ENCODE measurements at regions not wholly inside any gene's neighbourhood (a gene's known extent, or its start where the extent isn't known, plus 50 kb on each side); places are given as distances from the start of the nearest gene placed in this dataset.

DNA sequence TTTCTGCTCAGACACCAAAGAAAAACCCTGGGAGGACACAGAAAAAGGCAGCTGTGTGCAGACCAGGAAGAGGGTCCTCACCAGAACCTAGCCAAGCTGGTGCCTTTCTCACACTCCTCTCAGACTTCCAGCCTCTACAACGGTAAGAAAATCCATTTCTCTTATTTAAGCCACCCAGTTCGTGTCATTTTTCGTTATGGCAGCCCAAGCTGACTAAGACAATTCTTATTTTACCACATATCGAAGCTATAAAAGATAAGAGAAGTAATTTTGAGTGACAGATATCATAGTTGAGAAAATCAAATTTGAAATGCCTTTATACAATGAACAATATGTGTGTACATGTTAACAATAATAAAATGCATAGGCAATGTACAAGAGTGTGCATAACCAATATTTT, 219.5 kb downstream of the CBLN2 start:
- no peak for DNase-seq (ENCODE audit: low spot score)
- Mint-ChIP-seq H3K4me3 (ENCODE audit: unreplicated experiment) (no peak overlapping the region), H3K27ac (ENCODE audit: unreplicated experiment) (no peak overlapping the region), H3K36me3 (ENCODE audit: low read depth, unreplicated experiment) (no peaks in the 10 kb centered on the region), H3K4me1 (ENCODE audit: unreplicated experiment) (no peaks in the 10 kb centered on the region), H3K9me3 (ENCODE audit: unreplicated experiment) (peaks cover 13% of the 10 kb centered on the region), H3K27me3 (ENCODE audit: unreplicated experiment) (no peaks in the 10 kb centered on the region)
- no peak for TF ChIP-seq CTCF (IDR thresholded peaks at IDR 0.05; ENCODE audit: unreplicated experiment)

GRCh38 chr18:72316497-72316896, 227.6 kb downstream of the CBLN2 start:
- no peak overlapping the region for H3K27ac Mint-ChIP-seq (ENCODE audit: unreplicated experiment)
- H3K27me3 Mint-ChIP-seq (ENCODE audit: unreplicated experiment) = no peaks in the 10 kb centered on the region
- H3K36me3 Mint-ChIP-seq (ENCODE audit: low read depth, unreplicated experiment) = peaks cover 3% of the 10 kb centered on the region
- no peak for TF ChIP-seq CTCF (IDR thresholded peaks at IDR 0.05; ENCODE audit: unreplicated experiment)
- H3K4me3 Mint-ChIP-seq (ENCODE audit: unreplicated experiment) = no peak overlapping the region
- H3K4me1 Mint-ChIP-seq (ENCODE audit: unreplicated experiment) = no peaks in the 10 kb centered on the region
- H3K9me3 Mint-ChIP-seq (ENCODE audit: unreplicated experiment) = peaks cover 27% of the 10 kb centered on the region
- no peak for DNase-seq (ENCODE audit: low spot score)

GRCh38 chr18:72283148-72283925, 260.8 kb downstream of the CBLN2 start:
- no peak for TF ChIP-seq CTCF (IDR thresholded peaks at IDR 0.05; ENCODE audit: unreplicated experiment)
- H3K36me3 Mint-ChIP-seq (ENCODE audit: low read depth, unreplicated experiment) = peaks cover 2% of the 10 kb centered on the region
- peaks cover 25% of the 10 kb centered on the region for H3K9me3 Mint-ChIP-seq (ENCODE audit: unreplicated experiment)
- H3K27ac Mint-ChIP-seq (ENCODE audit: unreplicated experiment) = no peak overlapping the region
- no peak overlapping the region for H3K4me3 Mint-ChIP-seq (ENCODE audit: unreplicated experiment)
- no peaks in the 10 kb centered on the region for H3K27me3 Mint-ChIP-seq (ENCODE audit: unreplicated experiment)
- no peak for DNase-seq (ENCODE audit: low spot score)
- no peaks in the 10 kb centered on the region for H3K4me1 Mint-ChIP-seq (ENCODE audit: unreplicated experiment)

DNA sequence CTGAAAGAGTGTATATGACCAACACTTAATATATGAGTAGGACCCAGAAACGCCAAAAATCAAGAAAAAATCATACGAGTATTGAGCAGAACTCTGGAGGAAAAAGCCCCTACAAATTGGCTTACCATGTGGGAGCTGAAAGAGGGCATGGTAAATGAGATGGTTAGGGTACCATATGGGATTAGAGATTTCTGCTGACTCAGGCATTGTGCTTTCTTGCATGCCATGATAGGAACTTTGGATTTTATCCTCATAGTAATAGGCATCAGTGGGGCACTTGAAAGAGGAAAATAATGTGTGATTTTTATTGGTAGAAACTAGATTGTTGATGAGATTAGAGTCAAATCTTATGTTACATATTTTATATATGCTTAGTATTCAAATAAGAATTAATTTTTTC, 271.1 kb downstream of the CBLN2 start:
- Mint-ChIP-seq H3K4me1 (ENCODE audit: unreplicated experiment) (no peaks in the 10 kb centered on the region), H3K27ac (ENCODE audit: unreplicated experiment) (no peak overlapping the region), H3K9me3 (ENCODE audit: unreplicated experiment) (peaks cover 22% of the 10 kb centered on the region), H3K36me3 (ENCODE audit: low read depth, unreplicated experiment) (no peaks in the 10 kb centered on the region), H3K27me3 (ENCODE audit: unreplicated experiment) (peaks cover 3% of the 10 kb centered on the region), H3K4me3 (ENCODE audit: unreplicated experiment) (no peak overlapping the region)
- TF ChIP-seq CTCF (IDR thresholded peaks at IDR 0.05; ENCODE audit: unreplicated experiment) = no peak
- no peak for DNase-seq (ENCODE audit: low spot score)

GRCh38 chr18:72261590-72261989, 282.6 kb downstream of the CBLN2 start:
- Mint-ChIP-seq H3K27ac (ENCODE audit: unreplicated experiment) (no peak overlapping the region), H3K36me3 (ENCODE audit: low read depth, unreplicated experiment) (no peaks in the 10 kb centered on the region), H3K4me1 (ENCODE audit: unreplicated experiment) (no peaks in the 10 kb centered on the region), H3K4me3 (ENCODE audit: unreplicated experiment) (no peak overlapping the region), H3K27me3 (ENCODE audit: unreplicated experiment) (peaks cover 1% of the 10 kb centered on the region), H3K9me3 (ENCODE audit: unreplicated experiment) (peaks cover 13% of the 10 kb centered on the region)
- no peak for DNase-seq (ENCODE audit: low spot score)
- no peak for TF ChIP-seq CTCF (IDR thresholded peaks at IDR 0.05; ENCODE audit: unreplicated experiment)

Measured in endothelial cell (in vitro differentiated cells).